Activated CD8-positive, alpha-beta memory T cell treated with anti-CD3 and anti-CD28 coated beads, Interleukin-2, amount 10 ng/mL, durations not matched to agents 7 days and 5 days (primary cell): ENCODE measurements at regions not wholly inside any gene's neighbourhood (a gene's known extent, or its start where the extent isn't known, plus 50 kb on each side); places are given as distances from the start of the nearest gene placed in this dataset.

Source experiments
- ATAC-seq: fragments of 150-1000 bp; cut with Tn5 transposase; one replicate; pipeline ENCODE4 v1.10.0; 2021; ENCODE audit warnings: moderate library complexity
- CTCF ChIA-PET: fragments of 350-600 bp; sonication (Branson Sonifier 250); formaldehyde crosslinking; loops from one replicate; lab custom pipeline; 2021; ENCODE audit warnings: antibody characterized with exemption; lab: Charles Lee
- DNase-seq: peaks from one replicate; pipeline ENCODE4 v3.0.0-alpha.2; 2020
- H3K27ac Mint-ChIP-seq: one replicate; pipeline ENCODE4 v1.8.0; 2021; ENCODE audit warnings: mild to moderate bottlenecking, mixed read lengths
- H3K27me3 Mint-ChIP-seq: one replicate; pipeline ENCODE4 v1.8.0; 2021; ENCODE audit warnings: mixed read lengths
- H3K36me3 Mint-ChIP-seq: one replicate; pipeline ENCODE4 v1.8.0; 2021; ENCODE audit warnings: mild to moderate bottlenecking, mixed read lengths
- H3K4me1 Mint-ChIP-seq: one replicate; pipeline ENCODE4 v1.8.0; 2021; ENCODE audit warnings: mixed read lengths
- H3K4me3 Mint-ChIP-seq: one replicate; pipeline ENCODE4 v1.8.0; 2021; ENCODE audit warnings: mild to moderate bottlenecking, moderate library complexity, mixed read lengths
- H3K9me3 Mint-ChIP-seq: one replicate; pipeline ENCODE4 v1.8.0; 2022; ENCODE audit warnings: low read depth, mixed read lengths

DNA sequence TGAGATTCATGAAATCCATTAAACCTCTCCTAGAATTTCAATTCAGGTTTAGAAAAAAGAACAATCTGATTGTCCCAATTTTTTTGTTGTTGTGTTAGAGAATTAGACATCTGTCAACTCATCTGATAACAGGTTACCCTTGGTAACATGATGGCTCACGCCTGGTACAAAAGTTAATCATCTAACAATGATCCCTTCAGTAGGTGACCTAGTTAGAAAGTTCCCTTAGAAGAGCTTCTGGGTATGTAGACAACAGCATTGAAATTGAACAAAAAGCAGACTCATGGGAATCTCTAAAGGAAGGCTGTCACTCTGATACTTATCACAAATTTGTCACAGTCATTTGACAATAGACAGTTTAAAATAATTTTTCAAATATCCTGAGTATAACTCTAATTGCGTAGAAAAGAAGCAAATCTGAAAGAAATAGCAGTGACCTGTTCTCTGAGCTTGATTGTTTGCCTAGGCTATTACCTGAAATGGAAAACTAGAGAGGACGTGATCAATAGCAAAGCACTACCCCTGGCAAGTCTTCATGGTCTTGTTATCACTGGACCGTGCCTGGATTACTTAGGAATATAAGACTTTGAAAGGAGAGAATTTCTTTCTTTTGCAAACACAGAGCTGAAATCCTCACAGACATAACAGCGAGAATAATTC, 880.4 kb upstream of the AGA start:
- Mint-ChIP-seq H3K27ac (no peak overlapping the region), H3K27me3 (no peaks in the 10 kb centered on the region), H3K9me3 (peaks cover 7% of the 10 kb centered on the region), H3K4me1 (no peaks in the 10 kb centered on the region), H3K36me3 (peaks cover 1% of the 10 kb centered on the region), H3K4me3 (no peak overlapping the region)
- no peak for ATAC-seq
- CTCF ChIA-PET: no interaction called here
- no peak for DNase-seq

DNA sequence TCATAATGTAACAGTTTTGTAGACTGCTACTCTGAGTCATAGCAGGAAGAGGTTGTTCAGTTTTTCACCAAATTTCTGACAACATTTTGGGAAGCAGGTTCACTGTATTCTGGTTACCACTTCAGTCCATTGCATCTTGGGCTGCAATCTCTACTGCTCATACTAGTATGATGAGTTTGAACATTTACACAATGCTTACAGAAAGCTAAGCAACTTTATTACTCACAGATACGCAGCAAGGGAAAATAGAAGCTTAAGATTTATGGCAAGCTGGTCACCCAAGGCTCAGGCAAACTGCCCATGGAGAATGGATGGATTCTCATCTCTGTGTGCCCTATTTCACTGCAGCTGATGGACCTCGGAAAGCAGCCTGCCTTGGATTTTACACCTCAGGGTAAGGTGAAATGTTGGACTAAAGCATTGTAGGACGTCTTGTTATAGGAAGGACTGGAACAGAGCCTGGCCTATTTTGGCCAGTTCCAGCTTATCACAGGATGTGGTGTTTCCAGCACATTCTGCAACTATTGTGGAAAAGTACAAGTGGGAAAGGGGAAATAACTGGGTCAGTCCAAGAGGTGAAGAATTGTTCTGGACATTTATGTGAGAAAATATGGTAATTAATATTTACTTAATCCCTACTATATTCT, 887.1 kb upstream of the AGA start:
- DNase-seq (no peak), ATAC-seq (no peak)
- H3K4me3 Mint-ChIP-seq: no peak overlapping the region
- peaks cover 4% of the 10 kb centered on the region for H3K9me3 Mint-ChIP-seq
- CTCF ChIA-PET: no interaction called here
- no peaks in the 10 kb centered on the region for H3K27me3 Mint-ChIP-seq
- H3K36me3 Mint-ChIP-seq: no peaks in the 10 kb centered on the region
- no peak overlapping the region for H3K27ac Mint-ChIP-seq
- no peaks in the 10 kb centered on the region for H3K4me1 Mint-ChIP-seq

DNA sequence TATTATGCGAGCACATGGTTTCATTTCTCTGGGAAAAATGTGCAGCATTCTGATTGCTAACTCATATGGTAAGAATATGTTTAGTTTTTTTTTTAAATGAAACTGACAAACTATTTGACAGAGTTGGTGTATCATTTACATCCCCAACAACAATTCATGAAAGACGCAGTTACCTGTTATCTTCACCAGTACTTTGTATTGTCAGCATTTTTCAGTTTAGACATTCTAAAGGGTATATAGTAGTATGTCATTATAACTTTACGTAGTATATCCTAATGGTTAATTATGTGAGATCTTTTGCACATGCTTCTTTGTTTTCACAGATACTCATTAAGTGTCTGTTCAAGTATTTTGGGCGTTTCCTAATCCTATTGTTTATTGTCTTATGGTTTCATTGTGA, 891.1 kb upstream of the AGA start:
- Mint-ChIP-seq H3K4me3 (no peak overlapping the region), H3K4me1 (no peaks in the 10 kb centered on the region), H3K27ac (no peak overlapping the region), H3K27me3 (no peaks in the 10 kb centered on the region), H3K9me3 (peaks cover 4% of the 10 kb centered on the region), H3K36me3 (no peaks in the 10 kb centered on the region)
- ATAC-seq (no peak), DNase-seq (no peak)
- CTCF ChIA-PET: no interaction called here

DNA sequence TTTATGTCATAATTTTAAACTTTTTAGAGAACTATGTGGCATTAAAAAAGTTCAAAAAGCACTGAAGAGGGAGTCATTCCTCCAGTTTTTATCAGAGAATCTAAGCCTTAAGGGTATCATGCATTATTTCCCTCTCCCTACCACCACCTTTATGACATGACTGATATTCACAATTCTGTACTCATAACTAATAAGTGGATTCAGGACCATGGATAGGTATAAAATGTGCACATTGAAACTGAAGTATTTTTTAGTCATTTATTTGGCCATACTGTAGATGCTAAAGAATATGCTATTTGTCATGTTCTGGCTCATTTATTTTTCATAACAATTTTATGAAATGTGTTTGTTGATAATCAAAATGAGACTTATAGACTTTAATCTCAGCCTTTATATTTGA, 897.5 kb upstream of the AGA start:
- no peak for DNase-seq
- CTCF ChIA-PET: no interaction called here
- no peaks in the 10 kb centered on the region for H3K27me3 Mint-ChIP-seq
- H3K4me1 Mint-ChIP-seq: no peaks in the 10 kb centered on the region
- no peak overlapping the region for H3K27ac Mint-ChIP-seq
- no peaks in the 10 kb centered on the region for H3K36me3 Mint-ChIP-seq
- no peak overlapping the region for H3K4me3 Mint-ChIP-seq
- H3K9me3 Mint-ChIP-seq: peaks cover 2% of the 10 kb centered on the region
- no peak for ATAC-seq

DNA sequence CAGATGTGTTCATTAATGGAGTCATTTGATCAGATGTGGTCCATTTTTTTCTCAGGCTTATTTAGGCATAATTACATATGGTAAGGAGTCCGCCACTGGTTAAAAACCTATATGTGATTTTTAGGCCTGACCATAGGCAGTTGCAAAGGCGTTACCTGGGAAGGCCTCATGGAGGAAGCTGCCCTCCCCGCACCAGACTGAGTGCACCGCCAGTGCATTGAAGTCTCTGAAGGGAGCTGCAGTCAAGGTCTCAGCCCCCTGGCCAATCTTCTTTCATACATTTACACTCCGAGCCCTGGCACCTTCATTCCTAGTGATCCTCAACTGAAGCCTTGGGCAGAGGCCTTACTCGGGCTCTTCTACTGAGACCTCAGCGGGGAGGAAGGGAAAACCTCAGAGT, 898.2 kb upstream of the AGA start:
- CTCF ChIA-PET: no interaction called here
- Mint-ChIP-seq H3K27ac (no peak overlapping the region), H3K4me1 (no peaks in the 10 kb centered on the region), H3K9me3 (peaks cover 2% of the 10 kb centered on the region), H3K36me3 (no peaks in the 10 kb centered on the region), H3K4me3 (no peak overlapping the region), H3K27me3 (no peaks in the 10 kb centered on the region)
- ATAC-seq: no peak
- DNase-seq: no peak

DNA sequence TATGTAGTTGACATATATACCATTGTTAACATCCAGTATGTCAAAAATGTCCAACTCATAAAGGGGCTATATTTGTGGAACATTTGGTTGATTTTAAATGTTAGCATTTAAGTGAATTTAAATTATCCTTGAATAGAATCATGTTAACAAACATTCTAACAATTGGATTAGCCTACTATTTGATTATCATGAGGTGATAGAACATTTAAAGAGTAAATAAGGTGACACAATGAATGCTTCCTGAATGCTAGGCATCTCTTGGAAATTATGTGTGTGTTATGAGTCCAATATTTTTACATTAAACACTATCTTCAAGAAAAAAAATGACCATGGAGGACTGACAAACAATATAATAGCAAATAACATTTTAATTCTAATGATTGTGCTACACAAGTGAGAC, 901.9 kb upstream of the AGA start:
- H3K36me3 Mint-ChIP-seq: no peaks in the 10 kb centered on the region
- ATAC-seq (no peak), DNase-seq (no peak)
- H3K4me1 Mint-ChIP-seq: no peaks in the 10 kb centered on the region
- no peak overlapping the region for H3K27ac Mint-ChIP-seq
- CTCF ChIA-PET: no interaction called here
- no peaks in the 10 kb centered on the region for H3K9me3 Mint-ChIP-seq
- H3K27me3 Mint-ChIP-seq: no peaks in the 10 kb centered on the region
- no peak overlapping the region for H3K4me3 Mint-ChIP-seq

DNA sequence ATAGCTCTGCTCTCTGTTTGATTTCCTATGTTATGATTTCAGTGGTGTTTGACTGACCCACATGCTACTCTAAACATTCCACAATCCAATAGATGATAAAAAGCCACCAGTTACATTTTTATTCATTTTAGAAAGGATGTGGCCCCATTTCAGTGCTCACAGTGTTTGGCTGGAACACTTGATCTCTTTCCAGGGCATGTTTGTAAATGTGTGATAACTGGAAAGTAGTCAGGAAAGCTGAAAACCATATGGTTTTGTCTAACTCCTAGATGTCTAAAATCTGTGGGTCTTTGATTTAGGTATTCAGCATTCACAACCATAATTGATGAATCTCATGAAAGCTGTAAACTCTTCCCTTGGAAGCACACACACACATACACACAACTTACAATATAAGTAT, 904.9 kb upstream of the AGA start:
- ATAC-seq (no peak), DNase-seq (no peak)
- H3K27ac Mint-ChIP-seq: no peak overlapping the region
- no peaks in the 10 kb centered on the region for H3K9me3 Mint-ChIP-seq
- H3K27me3 Mint-ChIP-seq: no peaks in the 10 kb centered on the region
- H3K4me1 Mint-ChIP-seq: no peaks in the 10 kb centered on the region
- no peaks in the 10 kb centered on the region for H3K36me3 Mint-ChIP-seq
- CTCF ChIA-PET: no interaction called here
- no peak overlapping the region for H3K4me3 Mint-ChIP-seq

DNA sequence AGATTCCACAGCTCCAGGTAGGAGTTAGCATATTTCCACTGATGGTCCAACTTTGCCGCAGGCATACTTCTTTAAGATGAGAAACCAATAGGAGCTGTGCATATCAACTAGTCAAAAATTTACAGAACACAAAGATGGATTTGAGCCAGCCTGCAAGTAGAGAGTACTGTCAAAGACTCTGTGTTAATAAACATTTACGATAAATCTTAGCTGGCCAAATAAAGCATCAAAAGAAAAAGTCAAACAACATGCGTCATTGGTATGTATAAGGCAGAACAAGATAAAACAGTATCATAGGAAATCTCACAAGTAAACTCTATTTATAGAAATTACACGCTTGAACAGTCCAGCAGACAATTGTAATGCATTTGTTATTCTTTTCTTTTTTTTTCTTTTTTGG, 907.4 kb upstream of the AGA start:
- ATAC-seq (no peak), DNase-seq (no peak)
- H3K4me1 Mint-ChIP-seq: no peaks in the 10 kb centered on the region
- no peaks in the 10 kb centered on the region for H3K27me3 Mint-ChIP-seq
- CTCF ChIA-PET: no interaction called here
- H3K9me3 Mint-ChIP-seq: no peaks in the 10 kb centered on the region
- H3K4me3 Mint-ChIP-seq: no peak overlapping the region
- H3K27ac Mint-ChIP-seq: no peak overlapping the region
- H3K36me3 Mint-ChIP-seq: no peaks in the 10 kb centered on the region

DNA sequence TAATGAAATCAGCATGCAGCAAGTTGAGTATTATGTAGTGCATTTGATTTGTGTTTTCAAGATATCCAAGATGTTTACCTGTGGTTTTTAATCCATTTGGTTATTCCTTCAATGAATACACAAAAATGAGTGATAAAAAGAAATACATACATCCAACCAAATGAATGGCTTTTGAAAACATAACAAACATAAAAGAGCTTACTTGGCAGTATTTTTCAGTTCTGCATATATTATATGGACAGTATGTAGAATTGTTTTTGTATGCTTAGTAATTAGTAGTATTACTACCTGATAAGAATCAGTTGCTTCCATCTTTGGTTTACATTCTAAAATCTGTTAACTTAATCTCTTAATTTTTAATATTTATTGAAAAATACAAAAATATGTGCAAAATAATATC, 908.9 kb upstream of the AGA start:
- Mint-ChIP-seq H3K27me3 (no peaks in the 10 kb centered on the region), H3K27ac (no peak overlapping the region), H3K4me1 (no peaks in the 10 kb centered on the region), H3K9me3 (peaks cover 3% of the 10 kb centered on the region), H3K4me3 (no peak overlapping the region), H3K36me3 (no peaks in the 10 kb centered on the region)
- CTCF ChIA-PET: no interaction called here
- no peak for DNase-seq
- no peak for ATAC-seq

DNA sequence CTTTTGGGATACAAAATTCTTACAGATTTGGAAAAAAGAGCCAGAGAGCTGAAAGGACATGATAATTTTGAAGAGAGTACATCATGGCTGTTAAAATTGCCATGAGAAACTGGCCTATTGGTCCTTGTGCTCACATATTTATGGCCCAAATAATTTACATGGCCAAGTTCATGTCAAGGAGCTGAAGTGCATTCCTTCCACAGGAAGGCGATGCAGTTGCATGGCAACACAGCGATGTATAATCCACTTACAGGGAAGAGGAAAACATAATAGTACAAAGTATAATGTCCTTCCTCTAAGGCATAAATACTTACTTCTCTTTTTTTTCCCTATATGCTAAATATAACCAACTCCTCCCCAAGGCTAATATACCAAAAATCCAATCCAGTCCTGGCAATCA, 914.5 kb upstream of the AGA start:
- ATAC-seq: no peak
- Mint-ChIP-seq H3K4me3 (no peak overlapping the region), H3K9me3 (peaks cover 10% of the 10 kb centered on the region)

DNA sequence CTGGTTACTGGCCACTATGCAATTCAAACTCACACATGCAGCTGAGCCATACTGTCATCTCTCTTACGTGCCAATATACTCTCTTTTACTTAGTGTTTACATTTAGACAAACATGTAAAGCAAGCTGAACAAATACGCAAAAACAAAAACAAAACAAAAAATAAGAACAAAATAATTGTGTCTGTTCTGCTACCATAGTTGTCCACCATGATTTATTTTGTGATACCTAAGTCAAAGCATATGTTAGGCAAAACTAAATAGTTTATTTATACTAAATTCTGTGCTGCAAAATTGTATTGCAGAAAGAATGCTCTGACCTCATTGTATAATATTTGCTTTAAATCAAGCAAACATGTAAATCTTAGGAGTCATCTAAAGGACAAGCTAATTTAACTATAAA, 943.2 kb upstream of the AGA start:
- H3K4me3 Mint-ChIP-seq: no peak overlapping the region
- DNase-seq (no peak), ATAC-seq (no peak)
- no peaks in the 10 kb centered on the region for H3K4me1 Mint-ChIP-seq
- no peak overlapping the region for H3K27ac Mint-ChIP-seq
- H3K9me3 Mint-ChIP-seq: no peaks in the 10 kb centered on the region
- CTCF ChIA-PET: no interaction called here
- H3K27me3 Mint-ChIP-seq: no peaks in the 10 kb centered on the region
- no peaks in the 10 kb centered on the region for H3K36me3 Mint-ChIP-seq

More for the DNA sequence above, 914.5 kb upstream of the AGA start:
- no peak for DNase-seq
- CTCF ChIA-PET: no interaction called here
- H3K27me3 Mint-ChIP-seq: no peaks in the 10 kb centered on the region
- no peaks in the 10 kb centered on the region for H3K36me3 Mint-ChIP-seq
- H3K4me1 Mint-ChIP-seq: no peaks in the 10 kb centered on the region
- H3K27ac Mint-ChIP-seq: no peak overlapping the region

DNA sequence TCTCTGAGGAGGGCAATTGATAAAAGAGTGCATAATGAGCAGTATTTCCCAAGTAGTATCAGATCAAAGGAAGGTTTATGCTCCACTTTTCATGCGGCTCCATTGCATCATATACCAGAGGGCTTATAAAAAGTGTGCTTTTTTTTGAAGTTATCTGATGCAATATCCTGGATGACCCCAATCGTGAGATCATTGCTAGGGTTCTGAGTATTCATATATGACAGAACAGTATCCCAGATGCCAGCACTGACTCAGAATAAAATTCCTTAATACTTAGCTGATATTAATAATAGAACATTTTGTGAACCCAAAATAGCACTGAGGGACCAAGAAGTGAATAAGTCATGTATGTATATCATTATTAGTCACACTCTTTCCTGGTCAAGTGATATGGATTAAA, 945.5 kb upstream of the AGA start:
- no peak for ATAC-seq
- CTCF ChIA-PET: no interaction called here

DNA sequence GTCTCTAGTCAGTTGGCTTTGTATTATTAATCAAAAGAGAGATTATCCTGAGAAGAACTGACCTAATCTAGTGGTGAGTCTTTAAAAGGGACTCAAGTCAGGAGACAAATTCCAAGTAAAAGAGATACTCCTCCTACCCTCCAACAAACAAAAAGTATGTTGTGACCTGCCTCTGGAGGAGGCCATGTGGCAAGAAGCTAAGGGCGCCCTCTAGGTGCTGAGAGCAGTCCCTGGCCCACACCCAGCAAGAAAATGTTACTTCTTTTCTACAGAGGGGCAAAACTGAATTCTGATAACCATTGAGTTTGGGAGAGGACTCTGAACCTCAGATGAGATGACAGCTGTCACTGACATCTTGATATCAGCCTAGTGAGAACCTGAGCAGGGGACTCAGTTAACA, 953.6 kb upstream of the AGA start:
- Mint-ChIP-seq H3K4me3 (no peak overlapping the region), H3K27me3 (no peaks in the 10 kb centered on the region), H3K4me1 (no peaks in the 10 kb centered on the region), H3K27ac (no peak overlapping the region), H3K9me3 (peaks cover 3% of the 10 kb centered on the region), H3K36me3 (no peaks in the 10 kb centered on the region)
- DNase-seq: no peak
- ATAC-seq: no peak
- CTCF ChIA-PET: no interaction called here

More for the DNA sequence above, 945.5 kb upstream of the AGA start:
- no peak overlapping the region for H3K4me3 Mint-ChIP-seq
- H3K4me1 Mint-ChIP-seq: no peaks in the 10 kb centered on the region
- no peaks in the 10 kb centered on the region for H3K27me3 Mint-ChIP-seq
- DNase-seq: no peak
- H3K9me3 Mint-ChIP-seq: no peaks in the 10 kb centered on the region
- H3K36me3 Mint-ChIP-seq: no peaks in the 10 kb centered on the region
- no peak overlapping the region for H3K27ac Mint-ChIP-seq

DNA sequence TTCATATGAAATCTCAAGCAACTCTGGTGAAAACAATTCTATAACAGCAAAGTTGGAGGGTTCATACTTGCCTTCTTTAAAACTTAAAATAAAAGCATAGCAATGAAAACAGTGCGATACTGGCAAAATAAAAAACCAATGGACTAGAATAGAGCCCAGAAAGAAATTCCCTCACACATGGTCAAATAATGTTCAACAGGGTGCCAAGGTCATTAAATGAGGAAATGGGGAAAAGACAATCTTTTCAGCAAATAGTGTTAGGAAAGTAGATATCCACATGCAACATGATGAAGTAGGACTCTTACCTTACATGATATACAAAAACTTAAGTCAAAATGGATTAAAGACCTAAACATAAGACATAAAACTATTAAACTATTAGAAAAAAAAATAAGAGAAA, 970.2 kb upstream of the AGA start:
- CTCF ChIA-PET: no interaction called here
- Mint-ChIP-seq H3K9me3 (peaks cover 6% of the 10 kb centered on the region), H3K4me3 (no peak overlapping the region), H3K27me3 (no peaks in the 10 kb centered on the region), H3K27ac (no peak overlapping the region), H3K4me1 (no peaks in the 10 kb centered on the region), H3K36me3 (no peaks in the 10 kb centered on the region)
- ATAC-seq (no peak), DNase-seq (no peak)
